Gastrocnemius medialis (tissue), 4 donors: ENCODE measurements at regions not wholly inside any gene's neighbourhood (a gene's known extent, or its start where the extent isn't known, plus 50 kb on each side); places are given as distances from the start of the nearest gene placed in this dataset.

ENCODE experiments used
- ATAC-seq, 2 donors: fragments of 150-250 bp; one replicate each; pipeline ENCODE4 v1.9.1; 2016
- DNase-seq, 2 donors: peaks; one replicate each; pipeline ENCODE4 v3.0.0-alpha.2; 2019
- H3K27ac ChIP-seq, 4 donors: fragments of 200-600 bp; sonication (generic); 1 replicate in 1 of 4; 2 replicates in 3 of 4; pipeline ENCODE4 v1.5.1; 2016 to 2018; ENCODE audit warnings: mild to moderate bottlenecking in 2 of 4, moderate library complexity in 1 of 4
- H3K27me3 ChIP-seq, 3 donors: fragments of 200-600 bp; sonication (generic) in 2 of 3; 1 replicate in 1 of 3; 2 replicates in 2 of 3; pipeline versions ENCODE4 v1.5.1 to v1.6.0; 2016 to 2019; ENCODE audit warnings: mild to moderate bottlenecking in 1 of 3, moderate library complexity in 1 of 3
- H3K36me3 ChIP-seq, 2 donors: fragments of 200-600 bp; sonication (generic) in 1 of 2; one replicate each; pipeline ENCODE4 v1.5.1; 2017 to 2018
- H3K4me1 ChIP-seq, 2 donors: fragments of 200-600 bp; sonication (generic) in 1 of 2; one replicate each; pipeline ENCODE4 v1.5.1; 2016 to 2017; ENCODE audit warnings: mild to moderate bottlenecking in 2 of 2
- H3K4me3 ChIP-seq, 4 donors: fragments of 200-600 bp; sonication (generic) in 3 of 4; 1 replicate in 1 of 4; 2 replicates in 3 of 4; pipeline ENCODE4 v1.5.1; 2016 to 2019; ENCODE audit warnings: mild to moderate bottlenecking in 2 of 4
- H3K9me3 ChIP-seq, 3 donors: fragments of 200-600 bp; sonication (generic) in 2 of 3; 1 replicate in 1 of 3; 2 replicates in 2 of 3; pipeline ENCODE4 v1.5.1; 2016 to 2019
- CTCF ChIP-seq, 5 experiments: fragments of 450-650 bp in 3 of 5; fragments of 200-600 bp in 2 of 5; sonication (generic) in 2 of 5; IDR thresholded peaks in 4 of 5; conservative IDR thresholded peaks in 1 of 5; 1 replicate in 4 of 5; 2 replicates in 1 of 5; pipeline ENCODE4 v1.5.1; 2016 to 2019; ENCODE audit warnings: antibody characterized with exemption in 5 of 5, mild to moderate bottlenecking in 3 of 5, moderate library complexity in 3 of 5
- POLR2A ChIP-seq, 2 donors: fragments of 450-650 bp; IDR thresholded peaks; one replicate each; pipeline ENCODE4 v1.6.1; 2017; ENCODE audit warnings: antibody characterized with exemption in 2 of 2, mild to moderate bottlenecking in 2 of 2, moderate library complexity in 2 of 2
- in situ Hi-C, 4 donors: fragments of 200-750 bp; cut with MboI; loops; one replicate each; pipeline versions ENCODE4 v1.15.0 to v1.8.0; 2017; ENCODE audit warnings: low sequenced_read_pairs in 4 of 4
- intact Hi-C: fragments of 100-400 bp; cut with DNase I; formaldehyde crosslinking; loops from one replicate; pipeline ENCODE4 v1.15.1; 2023; ENCODE audit warnings: low total_unique reads

DNA sequence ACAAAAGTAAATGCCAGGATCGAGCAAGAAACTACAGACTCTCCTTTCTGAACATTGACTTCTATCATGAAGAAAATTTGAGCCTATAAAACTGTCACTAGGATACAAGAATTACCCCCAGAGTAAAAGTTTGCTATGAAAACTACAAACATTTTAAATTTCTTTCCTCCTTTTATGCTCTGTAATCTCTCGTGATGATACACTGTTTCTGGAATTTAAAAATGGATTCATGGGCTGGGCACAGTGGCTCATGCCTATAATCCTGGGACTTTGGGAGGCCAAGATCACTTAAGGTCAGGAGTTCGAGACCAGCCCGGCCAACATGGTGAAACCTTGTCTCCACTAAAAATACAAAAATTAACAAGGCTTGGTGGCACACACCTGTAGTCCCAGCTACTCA, 181.3 kb downstream of the ZNF281 start:
- Histone ChIP-seq H3K36me3 (no peaks in the 10 kb centered on the region), H3K4me1 (peaks cover 4 to 8% of the 10 kb centered on the region in 2 donors), H3K27me3 (no peaks in the 10 kb centered on the region), H3K9me3 (no peaks in the 10 kb centered on the region), H3K4me3 (no peak overlapping the region), H3K27ac (no peak overlapping the region)
- TF ChIP-seq CTCF (IDR thresholded peaks at IDR 0.05 in 4 of 5, conservative IDR thresholded peaks at IDR 0.05 in 1 of 5) (no peak), POLR2A (IDR thresholded peaks at IDR 0.05) (no peak)
- intact Hi-C loops (no loop called here), in situ Hi-C loops (no loop called here)
- DNase-seq = no peak
- ATAC-seq = no peak

DNA sequence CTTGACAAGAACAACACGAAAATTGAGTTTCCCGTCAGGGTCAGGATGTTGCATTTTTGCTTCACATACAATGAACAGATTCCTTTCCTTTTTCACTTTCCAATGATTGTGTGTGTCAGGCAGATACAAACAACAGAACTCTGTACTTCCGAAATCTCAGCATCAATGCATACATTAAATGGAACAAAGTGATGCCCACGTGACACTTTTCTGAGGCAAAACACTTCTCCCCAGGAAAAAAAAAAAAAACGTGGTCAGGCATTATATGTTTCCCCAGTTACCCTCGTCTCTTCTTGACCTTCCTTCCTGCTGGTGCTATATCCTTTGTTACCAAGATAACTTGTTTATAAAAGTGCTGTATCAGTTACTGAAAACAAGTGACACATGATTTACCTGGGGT, 181.8 kb downstream of the ZNF281 start:
- DNase-seq (no peak), ATAC-seq (no peak)
- no peak overlapping the region for H3K4me3 ChIP-seq
- in situ Hi-C loops = no loop called here
- no peaks in the 10 kb centered on the region for H3K27me3 ChIP-seq
- H3K4me1 ChIP-seq = peaks cover 4 to 8% of the 10 kb centered on the region in 2 donors
- intact Hi-C loops = no loop called here
- no peak overlapping the region for H3K27ac ChIP-seq
- TF ChIP-seq POLR2A (IDR thresholded peaks at IDR 0.05) (no peak), CTCF (IDR thresholded peaks at IDR 0.05 in 4 of 5, conservative IDR thresholded peaks at IDR 0.05 in 1 of 5) (no peak)
- no peaks in the 10 kb centered on the region for H3K36me3 ChIP-seq
- H3K9me3 ChIP-seq = no peaks in the 10 kb centered on the region
